GM18507 (cell line): ENCODE measurements at regions not wholly inside any gene's neighbourhood (a gene's known extent, or its start where the extent isn't known, plus 50 kb on each side); places are given as distances from the start of the nearest gene placed in this dataset.

ENCODE experiments used
- DNase-seq: peaks from one replicate; pipeline ENCODE4 v3.0.0; 2011; ENCODE audit warnings: low read depth; ENCODE audit not compliant: insufficient read length; ENCODE audit errors: extremely low spot score
- FAIRE-seq: peaks from 2 replicates; lab custom pipeline; 2011; peaks lifted over from hg19 to GRCh38; lab: Jason Lieb, UNC

- DNase-seq (no peak), FAIRE-seq (no peak)
These were observed 162.3 kb downstream of the KLF5 start for GRCh38 chr13:73220966-73221720.

DNA sequence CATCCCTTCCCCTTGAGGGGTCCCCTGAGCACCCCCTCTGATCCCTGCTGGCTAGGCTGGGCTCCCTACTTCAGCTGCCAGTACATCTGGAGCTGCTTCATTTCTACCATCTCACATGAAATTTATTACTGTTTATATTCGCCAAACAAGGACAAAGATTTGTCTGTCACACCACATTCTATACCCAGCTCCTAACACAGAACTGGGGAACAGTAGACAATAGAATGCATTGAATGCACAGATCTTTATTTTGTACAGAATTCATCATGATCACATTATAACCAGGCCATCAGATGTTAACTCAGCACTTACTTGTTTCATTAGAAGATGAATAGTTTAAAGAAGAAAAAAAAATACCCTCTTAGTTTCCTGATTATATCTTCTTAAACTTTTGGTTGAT, 159.4 kb downstream of the KLF5 start:
- no peak for FAIRE-seq
- DNase-seq = no peak

- FAIRE-seq (no peak), DNase-seq (no peak)
These were observed 157.6 kb downstream of the KLF5 start for GRCh38 chr13:73216381-73216831.

DNA sequence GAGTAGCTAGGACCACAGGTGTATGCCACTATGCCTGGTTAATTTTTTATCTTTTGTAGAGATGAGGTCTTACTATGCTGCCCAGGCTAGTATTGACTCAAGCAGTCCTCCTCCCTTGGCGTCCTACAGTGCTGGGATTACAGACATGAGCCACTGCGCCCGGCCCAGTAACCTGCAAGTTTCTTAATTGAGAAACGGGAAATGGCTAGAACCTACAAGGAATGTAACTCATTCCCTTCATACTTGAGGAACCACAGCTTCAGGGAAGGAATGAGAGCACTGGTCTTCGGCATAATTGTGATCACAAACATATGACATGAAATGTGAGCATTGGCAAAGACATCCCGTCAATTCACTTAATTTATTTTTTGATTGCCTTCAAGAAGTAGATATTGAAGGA, 157.0 kb downstream of the KLF5 start:
- DNase-seq (no peak), FAIRE-seq (no peak)

DNA sequence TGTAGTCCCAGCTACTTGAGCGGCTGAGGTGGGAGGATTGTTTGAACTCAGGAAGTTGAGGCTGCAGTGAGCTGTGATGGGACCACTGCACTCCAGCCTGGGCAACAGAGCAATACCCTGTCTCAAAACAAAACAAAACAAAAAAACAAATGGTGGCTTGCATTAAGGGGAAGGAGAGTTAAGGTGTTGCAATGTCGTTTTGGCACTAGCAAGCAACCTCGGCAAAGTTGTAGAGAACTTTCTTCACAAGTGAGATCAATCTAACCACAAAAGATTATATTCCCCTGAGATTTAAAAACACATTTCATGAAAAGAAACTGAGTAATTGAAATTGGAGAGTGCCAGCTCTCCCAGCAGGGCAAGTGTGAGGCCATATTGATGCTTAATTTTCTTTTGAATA, 153.7 kb downstream of the KLF5 start:
- DNase-seq (no peak), FAIRE-seq (no peak)

DNA sequence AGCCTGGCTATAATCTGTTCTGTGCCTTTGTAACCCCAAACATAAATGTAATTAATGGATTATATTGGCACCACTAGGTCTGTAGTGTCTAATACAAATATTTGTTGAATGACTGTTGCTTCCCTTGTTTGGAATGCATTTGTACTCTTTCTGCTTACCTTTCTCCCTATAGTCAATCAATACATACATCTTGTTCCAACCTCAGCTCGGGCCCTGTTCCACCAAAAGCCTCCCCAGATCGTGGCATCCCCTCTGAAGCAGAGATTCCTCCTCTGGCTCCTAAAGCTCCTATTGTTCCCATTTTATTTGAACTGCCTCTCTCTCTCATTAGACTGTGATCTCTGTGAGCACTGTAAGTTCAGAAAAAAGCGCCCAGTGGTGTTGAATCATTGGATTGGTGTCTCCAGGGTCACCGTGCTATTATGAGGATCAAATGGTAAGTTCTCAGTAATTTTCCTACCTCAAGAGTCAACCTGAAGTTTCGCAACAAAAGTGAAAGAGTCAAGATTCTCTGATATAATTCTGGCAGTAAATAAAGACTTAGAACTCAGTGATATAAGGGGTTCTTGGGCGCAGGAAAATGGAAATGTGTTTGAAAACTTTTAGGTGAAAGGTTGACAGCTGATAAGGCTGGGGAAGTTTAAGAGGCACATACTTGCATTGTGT, 151.5 kb downstream of the KLF5 start:
- FAIRE-seq (no peak), DNase-seq (no peak)

- DNase-seq (no peak), FAIRE-seq (no peak)
These were observed 146.1 kb downstream of the KLF5 start for GRCh38 chr13:73204952-73205351.

GRCh38 chr13:73201626-73202025, 142.8 kb downstream of the KLF5 start:
- no peak for FAIRE-seq
- no peak for DNase-seq

DNA sequence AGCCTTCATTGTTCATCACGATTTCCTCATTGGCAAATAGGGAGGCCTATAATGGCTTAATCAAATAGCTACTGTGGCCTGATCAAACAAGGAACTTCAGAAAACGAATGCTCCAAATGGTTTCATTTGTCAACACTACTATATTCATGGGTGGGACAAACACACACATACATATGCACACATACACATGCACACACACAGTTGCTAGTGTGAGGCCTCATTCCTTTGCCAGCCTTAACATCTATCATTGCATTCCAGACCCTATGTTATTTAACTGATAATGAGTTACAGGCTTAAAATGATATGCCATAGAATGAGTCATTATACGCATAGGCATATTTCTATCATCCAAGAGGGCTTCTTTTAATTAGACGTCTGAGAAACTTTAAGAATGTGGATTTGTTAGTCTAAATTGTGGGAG, 140.2 kb downstream of the KLF5 start:
- FAIRE-seq = no peak
- DNase-seq = no peak

DNA sequence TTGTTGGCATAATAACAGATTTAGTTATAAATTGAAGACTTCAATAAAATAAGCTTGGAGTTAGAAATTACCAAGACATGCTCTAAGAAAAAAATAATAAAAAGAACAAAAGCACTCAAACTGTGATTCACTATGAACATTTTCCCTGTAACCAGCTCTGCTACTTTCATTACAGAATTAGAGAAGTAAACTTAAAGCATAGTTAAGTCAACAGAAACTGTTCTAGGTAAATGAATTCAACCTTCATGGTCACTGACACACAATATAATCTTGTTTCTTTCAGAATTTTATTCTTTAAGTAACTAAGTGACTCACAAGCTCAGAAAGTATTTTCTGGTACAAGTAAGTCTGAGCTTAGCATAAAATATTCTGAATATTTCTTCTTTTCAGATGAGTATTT, 136.3 kb downstream of the KLF5 start:
- FAIRE-seq = no peak
- no peak for DNase-seq

GRCh38 chr13:73194310-73194709, 135.5 kb downstream of the KLF5 start:
- DNase-seq = no peak
- no peak for FAIRE-seq

- DNase-seq (no peak), FAIRE-seq (no peak)
These were observed 134.7 kb downstream of the KLF5 start for GRCh38 chr13:73193554-73193953.

DNA sequence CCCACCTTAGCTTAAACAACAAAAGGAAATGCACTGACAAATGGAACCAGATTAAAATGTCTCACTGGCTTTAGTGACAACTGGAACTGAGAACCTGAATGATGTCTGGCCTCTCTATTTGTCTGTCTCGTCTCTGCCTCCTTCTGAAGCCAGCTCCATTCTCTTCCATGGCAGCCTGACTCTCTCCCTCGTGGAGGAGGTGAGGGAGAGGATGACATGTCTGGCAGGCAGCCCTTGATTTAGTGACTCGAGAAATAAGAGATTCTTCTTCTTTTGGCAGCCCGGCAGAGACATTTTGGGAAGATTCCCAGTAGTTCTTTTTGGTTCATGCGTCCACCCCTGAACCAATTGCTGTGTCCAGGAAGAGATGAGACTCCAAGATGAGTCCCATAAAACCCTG, 131.7 kb downstream of the KLF5 start:
- DNase-seq = no peak
- no peak for FAIRE-seq

GRCh38 chr13:73189776-73190175, 131.0 kb downstream of the KLF5 start:
- FAIRE-seq (no peak), DNase-seq (no peak)

- no peak for DNase-seq
- no peak for FAIRE-seq
These were observed 130.6 kb downstream of the KLF5 start for GRCh38 chr13:73189362-73189761.

DNA sequence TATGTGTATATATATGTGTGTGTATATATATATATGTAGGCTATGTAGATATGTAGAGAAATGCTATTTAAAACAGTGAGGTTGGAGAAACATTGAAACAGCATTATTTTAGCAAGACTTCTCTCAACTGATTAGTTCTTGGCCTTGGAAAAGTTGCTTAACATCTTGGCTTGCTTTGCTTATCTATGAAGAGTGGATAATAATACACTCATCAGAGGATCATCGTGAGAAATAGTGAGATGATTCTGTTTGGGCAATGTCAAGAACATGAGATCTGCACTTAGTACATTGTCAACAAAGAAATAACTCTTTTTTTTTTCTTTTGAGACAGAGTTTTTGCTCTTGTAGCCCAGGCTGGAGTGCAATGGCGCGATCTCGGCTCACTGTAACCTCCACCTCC, 128.3 kb downstream of the KLF5 start:
- FAIRE-seq = no peak
- DNase-seq = no peak

GRCh38 chr13:73179650-73180274, 121.0 kb downstream of the KLF5 start:
- DNase-seq (no peak), FAIRE-seq (no peak)

- DNase-seq (no peak), FAIRE-seq (no peak)
These were observed 119.2 kb downstream of the KLF5 start for GRCh38 chr13:73177916-73178565.

DNA sequence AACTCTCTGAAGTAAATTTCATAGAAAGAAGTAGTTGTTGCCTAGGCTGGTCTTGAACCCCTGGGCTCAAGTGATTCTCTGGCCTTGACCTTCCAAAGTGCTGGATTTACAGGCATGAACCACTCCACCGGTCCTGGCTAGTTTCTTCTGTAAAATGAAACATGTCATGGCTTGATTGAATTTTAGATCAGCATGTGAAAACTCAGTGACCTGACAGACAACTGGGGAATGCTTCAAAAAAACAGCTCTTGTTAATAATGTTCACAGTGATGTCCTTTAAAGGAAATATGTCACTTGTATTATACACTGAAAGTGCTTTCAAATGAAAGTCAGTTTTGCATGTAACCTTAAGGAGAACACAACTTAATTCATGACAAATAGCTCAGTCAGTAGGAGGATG, 118.2 kb downstream of the KLF5 start:
- FAIRE-seq = no peak
- DNase-seq = no peak

DNA sequence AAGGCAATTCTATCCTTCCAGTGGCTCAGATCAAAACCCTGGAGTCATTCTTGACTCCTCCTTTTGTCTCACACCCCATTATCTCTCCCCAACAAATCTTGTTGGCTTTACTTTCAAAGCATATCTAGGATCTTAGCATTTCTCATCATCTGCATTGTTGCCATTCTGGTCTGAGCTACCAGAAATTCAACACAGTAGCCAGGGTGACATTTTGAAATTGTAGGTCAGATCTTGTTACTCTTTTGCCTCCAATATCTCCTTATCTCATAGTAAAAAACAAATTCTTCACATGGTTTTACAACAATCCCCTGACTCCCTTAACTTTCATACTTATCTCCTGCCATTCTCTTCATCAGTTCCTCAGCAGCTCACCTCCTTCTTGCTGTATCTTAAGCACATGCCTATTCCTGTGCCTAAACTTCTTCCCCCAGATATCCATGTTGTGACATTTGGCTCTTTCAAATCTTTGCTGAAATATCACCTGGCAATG, 115.8 kb downstream of the KLF5 start:
- FAIRE-seq (no peak), DNase-seq (no peak)
